ENCODE measurements at regions not wholly inside any gene's neighbourhood (a gene's known extent, or its start where the extent isn't known, plus 50 kb on each side); places are given as distances from the start of the nearest gene placed in this dataset.

DNA sequence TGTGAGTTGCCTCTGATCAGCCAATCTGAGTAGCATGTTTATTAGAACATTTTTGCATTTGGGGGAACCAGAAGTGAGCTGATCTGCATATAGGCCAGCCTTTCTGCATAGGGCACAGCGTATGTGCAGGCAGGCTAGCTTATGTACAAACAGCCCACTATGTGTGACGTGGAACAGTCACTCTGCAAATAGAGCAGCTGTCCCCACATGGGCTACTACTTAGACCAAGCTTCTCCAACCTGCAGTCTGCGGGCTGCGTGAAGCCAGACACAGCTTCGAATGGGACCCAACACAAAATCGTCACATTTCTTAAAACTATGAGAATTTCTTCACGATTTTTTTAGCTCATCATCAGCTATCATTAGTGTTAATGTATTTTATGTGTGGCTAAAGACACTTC, 134.1 kb upstream of the FAM20C start:
- peaks cover 4% of the 10 kb centered on the region for H3K27me3 ChIP-seq (ENCODE audit: control insufficient read depth, insufficient read depth, low read length)
- H3K9me3 ChIP-seq (ENCODE audit: control insufficient read depth, low read length) = no peaks in the 10 kb centered on the region
- no peaks in the 10 kb centered on the region for H3K36me3 ChIP-seq (ENCODE audit: control insufficient read depth, insufficient read depth, low read length)
- H3K4me3 ChIP-seq (ENCODE audit: low read length) = no peak overlapping the region
- no peak overlapping the region for H3K9ac ChIP-seq (ENCODE audit: low read length)
- H3K4me1 ChIP-seq (ENCODE audit: control insufficient read depth, insufficient read depth, low read length) = no peaks in the 10 kb centered on the region

DNA sequence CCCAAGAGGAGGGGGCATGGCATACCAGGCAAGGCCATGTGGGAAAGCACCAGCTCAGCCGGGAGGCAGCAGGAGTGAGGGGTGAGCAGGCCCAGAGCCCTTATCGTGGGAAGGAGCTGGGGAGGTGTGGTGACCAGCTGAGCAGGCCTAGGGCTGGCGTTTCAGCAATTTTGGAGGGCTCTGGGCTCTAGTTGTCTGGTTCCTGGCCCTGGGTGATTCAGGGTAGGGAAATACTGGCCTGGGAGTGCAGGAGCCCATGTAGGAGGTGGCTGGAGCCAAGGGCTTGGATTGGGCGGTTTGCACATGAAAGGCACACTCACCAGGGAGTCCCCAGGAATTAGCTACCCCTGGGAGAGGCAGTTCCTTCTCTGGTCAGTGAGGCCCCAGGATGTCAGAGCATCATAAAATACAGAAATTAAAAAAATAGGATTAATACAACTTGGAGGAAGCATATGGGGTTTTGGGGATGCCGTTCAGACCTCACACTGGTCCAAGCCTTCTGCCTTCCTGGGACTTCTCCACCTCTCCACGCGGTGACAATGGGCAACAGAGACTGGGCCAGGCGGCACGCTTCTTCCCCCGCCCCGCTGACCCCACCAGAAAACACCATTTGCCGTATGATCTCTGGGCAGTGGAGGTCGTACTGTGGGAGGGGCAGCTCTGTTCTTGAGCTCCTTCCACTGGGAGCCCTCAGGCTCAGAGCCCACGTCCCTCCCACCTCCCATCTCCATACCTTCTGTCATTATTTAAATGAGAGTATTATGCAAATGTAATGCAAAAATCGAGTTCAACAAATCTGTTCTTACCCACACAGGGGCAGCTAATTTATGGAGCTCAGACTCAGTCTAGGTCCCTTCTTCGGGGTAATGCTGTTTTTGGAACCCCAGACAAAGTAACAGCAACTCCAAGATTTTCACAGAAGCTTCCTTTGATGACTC, 133.0 kb upstream of the FAM20C start:
- Histone ChIP-seq H3K27me3 (ENCODE audit: control insufficient read depth, insufficient read depth, low read length) (peaks cover 4% of the 10 kb centered on the region), H3K9me3 (ENCODE audit: control insufficient read depth, low read length) (no peaks in the 10 kb centered on the region), H3K9ac (ENCODE audit: low read length) (no peak overlapping the region), H3K4me3 (ENCODE audit: low read length) (no peak overlapping the region), H3K36me3 (ENCODE audit: control insufficient read depth, insufficient read depth, low read length) (no peaks in the 10 kb centered on the region), H3K4me1 (ENCODE audit: control insufficient read depth, insufficient read depth, low read length) (no peaks in the 10 kb centered on the region)

DNA sequence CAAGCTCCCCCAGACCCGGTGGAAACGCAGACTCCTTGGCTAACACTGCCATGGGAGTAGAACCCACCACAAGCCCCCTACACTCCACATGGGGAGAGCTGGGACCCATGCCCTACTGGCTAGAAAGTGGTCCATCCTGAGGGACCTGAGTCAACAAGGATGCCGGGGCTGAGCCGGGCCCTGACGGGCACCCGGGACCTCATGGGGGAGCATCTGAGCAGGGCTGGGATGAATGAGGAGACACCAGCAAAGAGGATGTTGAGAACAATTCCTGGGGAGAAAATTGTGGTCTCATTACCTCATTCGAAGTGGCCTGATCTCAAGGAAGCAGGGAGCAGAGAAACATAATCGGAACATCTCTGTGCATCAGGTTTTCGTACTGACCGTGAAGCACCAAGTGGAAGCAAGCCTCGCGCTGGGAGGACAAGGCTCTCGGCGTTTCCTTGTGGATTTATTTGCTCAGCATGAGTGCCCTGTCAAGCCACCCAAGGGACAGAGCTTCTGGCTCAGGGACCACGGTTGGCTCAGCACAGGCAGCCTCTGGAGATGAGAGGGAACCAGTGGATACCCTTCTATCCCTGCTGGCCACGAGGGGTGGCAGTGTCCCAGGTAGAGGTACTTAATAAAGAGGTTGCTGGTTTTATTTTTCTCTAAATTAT, 132.2 kb upstream of the FAM20C start:
- no peaks in the 10 kb centered on the region for H3K36me3 ChIP-seq (ENCODE audit: control insufficient read depth, insufficient read depth, low read length)
- H3K9ac ChIP-seq (ENCODE audit: low read length) = no peak overlapping the region
- H3K4me1 ChIP-seq (ENCODE audit: control insufficient read depth, insufficient read depth, low read length) = no peaks in the 10 kb centered on the region
- H3K27me3 ChIP-seq (ENCODE audit: control insufficient read depth, insufficient read depth, low read length) = peaks cover 4% of the 10 kb centered on the region
- no peaks in the 10 kb centered on the region for H3K9me3 ChIP-seq (ENCODE audit: control insufficient read depth, low read length)
- H3K4me3 ChIP-seq (ENCODE audit: low read length) = no peak overlapping the region

DNA sequence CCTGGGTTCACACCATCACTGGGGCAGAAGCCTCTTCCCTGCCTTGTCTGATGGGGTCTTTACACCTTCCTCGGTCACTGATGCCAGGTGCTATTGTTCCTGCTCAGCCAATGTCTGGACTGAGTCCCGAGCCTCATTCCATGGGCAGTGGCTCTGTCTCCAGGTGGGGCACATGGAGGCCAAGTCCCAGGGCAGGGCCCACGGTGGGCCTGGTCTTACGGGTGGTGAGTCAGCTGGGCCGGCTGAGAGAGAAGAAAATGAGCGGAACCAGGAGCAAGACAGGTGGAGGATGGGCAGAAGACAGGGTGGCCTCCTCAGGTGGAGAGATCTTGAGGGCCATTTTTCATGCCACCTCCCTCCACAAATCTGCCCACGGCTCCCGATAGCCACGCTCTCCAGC, 131.7 kb upstream of the FAM20C start:
- Histone ChIP-seq H3K4me1 (ENCODE audit: control insufficient read depth, insufficient read depth, low read length) (no peaks in the 10 kb centered on the region), H3K36me3 (ENCODE audit: control insufficient read depth, insufficient read depth, low read length) (no peaks in the 10 kb centered on the region), H3K4me3 (ENCODE audit: low read length) (no peak overlapping the region), H3K9me3 (ENCODE audit: control insufficient read depth, low read length) (no peaks in the 10 kb centered on the region), H3K9ac (ENCODE audit: low read length) (no peak overlapping the region), H3K27me3 (ENCODE audit: control insufficient read depth, insufficient read depth, low read length) (peaks cover 4% of the 10 kb centered on the region)

DNA sequence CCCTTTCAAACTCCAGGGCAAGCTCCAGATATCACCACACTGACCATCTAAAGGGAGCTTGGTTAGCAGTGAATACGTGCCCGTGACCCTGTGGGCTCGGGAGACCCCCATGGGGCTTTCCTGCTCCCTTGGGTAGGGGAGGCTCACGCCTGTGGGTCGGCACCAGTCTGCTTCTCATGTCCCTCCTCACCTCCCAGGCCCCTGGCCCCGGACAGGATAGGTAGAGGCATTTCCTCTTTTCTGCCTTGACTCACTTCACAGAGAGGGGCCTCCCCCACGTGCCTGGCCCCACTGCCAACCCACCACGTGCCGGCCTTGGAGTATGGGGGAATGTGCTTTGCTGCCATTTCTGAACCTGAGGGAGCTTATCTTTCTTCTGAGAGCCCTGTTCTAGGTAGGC, 131.3 kb upstream of the FAM20C start:
- no peaks in the 10 kb centered on the region for H3K36me3 ChIP-seq (ENCODE audit: control insufficient read depth, insufficient read depth, low read length)

DNA sequence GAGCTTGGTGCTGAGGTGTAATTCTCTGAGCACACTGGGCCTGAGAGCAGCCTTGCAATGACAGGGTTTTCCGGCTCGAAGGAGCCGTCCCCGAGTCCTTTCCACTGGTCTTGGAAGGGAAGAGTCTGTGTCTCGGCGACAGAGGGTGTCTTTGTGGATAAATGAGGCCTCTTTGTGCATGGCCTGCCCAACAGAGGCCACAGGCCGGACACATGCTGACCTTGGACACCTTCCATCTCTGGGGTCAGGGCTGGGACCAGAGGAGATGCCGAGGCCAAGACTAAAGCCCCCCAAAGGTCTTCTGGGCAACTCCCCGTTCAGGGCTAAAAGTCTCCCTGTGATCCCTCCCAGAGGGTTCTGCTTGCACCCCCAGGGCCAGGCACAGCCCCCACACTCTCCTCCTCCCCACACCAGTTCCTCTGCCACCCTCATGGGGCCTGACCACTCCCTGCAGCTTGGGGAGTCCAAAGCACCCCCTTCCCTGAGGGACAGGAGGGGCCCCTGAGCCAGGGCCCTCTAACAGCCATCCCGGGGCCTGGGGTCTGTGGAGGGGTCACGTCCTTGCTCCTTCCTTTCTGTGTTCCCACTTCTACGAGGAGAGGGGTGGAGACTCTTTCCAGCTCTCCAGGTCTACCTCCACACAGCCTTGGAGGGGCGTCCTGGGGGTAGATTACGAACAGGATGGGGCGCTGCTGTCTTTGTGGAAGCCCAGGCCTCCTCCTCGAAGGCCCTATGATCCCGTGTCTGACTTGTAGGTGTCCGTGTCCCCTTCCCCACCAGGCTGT, 130.6 kb upstream of the FAM20C start:
- H3K4me3 ChIP-seq (ENCODE audit: low read length) = no peak overlapping the region
- H3K36me3 ChIP-seq (ENCODE audit: control insufficient read depth, insufficient read depth, low read length) = no peaks in the 10 kb centered on the region
- no peaks in the 10 kb centered on the region for H3K4me1 ChIP-seq (ENCODE audit: control insufficient read depth, insufficient read depth, low read length)
- peaks cover 7% of the 10 kb centered on the region for H3K27me3 ChIP-seq (ENCODE audit: control insufficient read depth, insufficient read depth, low read length)
- H3K9me3 ChIP-seq (ENCODE audit: control insufficient read depth, low read length) = no peaks in the 10 kb centered on the region
- H3K9ac ChIP-seq (ENCODE audit: low read length) = no peak overlapping the region

More for the DNA sequence above, 131.3 kb upstream of the FAM20C start:
- Histone ChIP-seq H3K4me1 (ENCODE audit: control insufficient read depth, insufficient read depth, low read length) (no peaks in the 10 kb centered on the region), H3K27me3 (ENCODE audit: control insufficient read depth, insufficient read depth, low read length) (peaks cover 7% of the 10 kb centered on the region), H3K4me3 (ENCODE audit: low read length) (no peak overlapping the region), H3K9ac (ENCODE audit: low read length) (no peak overlapping the region), H3K9me3 (ENCODE audit: control insufficient read depth, low read length) (no peaks in the 10 kb centered on the region)

DNA sequence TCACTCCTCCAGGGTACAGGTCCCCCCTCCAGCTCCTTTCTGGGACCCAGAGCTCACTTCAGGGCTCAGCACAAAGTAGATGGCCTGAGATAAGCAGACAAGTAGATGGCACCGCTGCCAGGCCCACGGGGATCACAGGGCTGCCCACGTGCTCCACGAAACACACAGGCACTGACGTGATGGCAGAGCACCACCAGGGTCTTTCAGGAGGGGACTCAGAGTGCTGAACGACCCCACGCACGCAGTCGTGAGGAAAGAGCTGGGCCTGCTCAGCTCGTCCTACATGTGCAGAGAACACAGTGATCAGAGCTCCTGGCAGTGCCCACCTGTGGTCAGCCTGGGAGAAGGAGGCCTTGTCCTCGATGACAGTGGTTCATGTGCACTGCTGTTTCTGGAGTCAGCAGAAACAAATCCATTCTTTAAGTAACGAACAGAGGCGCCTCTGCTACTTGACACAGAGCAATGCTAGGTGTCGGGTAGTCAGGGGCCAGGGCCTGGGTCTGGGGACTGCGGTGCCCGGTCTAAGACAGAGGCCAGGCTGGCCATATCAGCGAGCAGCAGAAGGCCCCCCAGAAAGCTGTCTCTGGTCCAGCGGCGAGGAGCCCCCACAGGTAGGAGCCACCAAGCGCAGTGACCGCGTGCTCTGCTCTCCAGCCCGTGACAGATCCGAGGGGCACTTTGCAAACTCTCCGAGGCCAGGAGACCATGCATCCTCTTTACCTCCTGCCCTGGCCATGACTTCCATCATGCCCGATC, 129.8 kb upstream of the FAM20C start:
- H3K36me3 ChIP-seq (ENCODE audit: control insufficient read depth, insufficient read depth, low read length) = no peaks in the 10 kb centered on the region
- peaks cover 7% of the 10 kb centered on the region for H3K27me3 ChIP-seq (ENCODE audit: control insufficient read depth, insufficient read depth, low read length)
- H3K4me3 ChIP-seq (ENCODE audit: low read length) = no peak overlapping the region
- H3K4me1 ChIP-seq (ENCODE audit: control insufficient read depth, insufficient read depth, low read length) = no peaks in the 10 kb centered on the region
- H3K9me3 ChIP-seq (ENCODE audit: control insufficient read depth, low read length) = no peaks in the 10 kb centered on the region
- no peak overlapping the region for H3K9ac ChIP-seq (ENCODE audit: low read length)

DNA sequence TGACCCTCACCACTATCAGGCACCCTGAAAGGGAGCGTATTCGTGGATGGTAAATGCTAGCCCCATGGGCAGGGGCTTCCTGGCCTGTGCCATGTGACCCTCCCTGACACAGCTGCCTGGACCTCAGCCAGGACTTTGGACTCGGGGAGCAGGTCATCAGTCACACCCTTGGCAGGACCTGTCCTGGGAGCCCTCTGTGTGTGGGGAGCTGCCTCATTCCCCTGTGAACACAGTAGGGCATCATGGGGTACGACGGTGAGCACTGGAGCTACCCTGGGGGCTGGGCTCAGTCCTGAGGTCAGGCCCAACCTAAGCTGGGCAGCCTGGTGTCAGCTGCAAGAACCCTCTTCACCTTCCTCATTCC, 129.3 kb upstream of the FAM20C start:
- H3K36me3 ChIP-seq (ENCODE audit: control insufficient read depth, insufficient read depth, low read length) = no peaks in the 10 kb centered on the region
- no peaks in the 10 kb centered on the region for H3K4me1 ChIP-seq (ENCODE audit: control insufficient read depth, insufficient read depth, low read length)
- H3K9me3 ChIP-seq (ENCODE audit: control insufficient read depth, low read length) = no peaks in the 10 kb centered on the region
- no peak overlapping the region for H3K4me3 ChIP-seq (ENCODE audit: low read length)
- H3K27me3 ChIP-seq (ENCODE audit: control insufficient read depth, insufficient read depth, low read length) = peaks cover 7% of the 10 kb centered on the region
- H3K9ac ChIP-seq (ENCODE audit: low read length) = no peak overlapping the region

DNA sequence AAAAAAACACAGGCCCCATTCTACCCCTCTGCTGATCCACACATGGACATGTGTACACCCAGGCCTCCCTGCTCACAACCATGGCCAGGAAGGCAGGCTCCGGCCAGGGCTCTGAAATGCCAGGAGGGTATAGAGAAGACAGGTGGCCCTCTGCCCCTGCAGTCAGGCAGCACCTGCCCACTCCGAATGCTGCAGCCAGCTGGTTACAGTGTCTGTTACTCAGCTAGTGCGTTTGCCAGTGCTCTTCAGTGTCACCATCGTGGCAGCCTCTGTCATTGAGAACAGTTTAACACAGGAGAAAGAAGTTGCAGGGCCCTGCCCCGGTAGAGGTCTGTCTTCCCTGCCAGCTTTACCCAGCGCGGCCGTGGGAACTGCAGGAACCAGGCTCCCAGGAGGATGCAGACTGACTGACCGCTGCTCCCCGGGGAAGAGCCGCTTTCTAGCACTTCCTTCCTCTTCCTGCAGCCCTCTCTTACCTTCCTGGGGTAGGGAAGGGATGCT, 128.8 kb upstream of the FAM20C start:
- Histone ChIP-seq H3K4me1 (ENCODE audit: control insufficient read depth, insufficient read depth, low read length) (no peaks in the 10 kb centered on the region), H3K9me3 (ENCODE audit: control insufficient read depth, low read length) (no peaks in the 10 kb centered on the region), H3K27me3 (ENCODE audit: control insufficient read depth, insufficient read depth, low read length) (peaks cover 7% of the 10 kb centered on the region), H3K9ac (ENCODE audit: low read length) (no peak overlapping the region), H3K4me3 (ENCODE audit: low read length) (no peak overlapping the region), H3K36me3 (ENCODE audit: control insufficient read depth, insufficient read depth, low read length) (no peaks in the 10 kb centered on the region)

DNA sequence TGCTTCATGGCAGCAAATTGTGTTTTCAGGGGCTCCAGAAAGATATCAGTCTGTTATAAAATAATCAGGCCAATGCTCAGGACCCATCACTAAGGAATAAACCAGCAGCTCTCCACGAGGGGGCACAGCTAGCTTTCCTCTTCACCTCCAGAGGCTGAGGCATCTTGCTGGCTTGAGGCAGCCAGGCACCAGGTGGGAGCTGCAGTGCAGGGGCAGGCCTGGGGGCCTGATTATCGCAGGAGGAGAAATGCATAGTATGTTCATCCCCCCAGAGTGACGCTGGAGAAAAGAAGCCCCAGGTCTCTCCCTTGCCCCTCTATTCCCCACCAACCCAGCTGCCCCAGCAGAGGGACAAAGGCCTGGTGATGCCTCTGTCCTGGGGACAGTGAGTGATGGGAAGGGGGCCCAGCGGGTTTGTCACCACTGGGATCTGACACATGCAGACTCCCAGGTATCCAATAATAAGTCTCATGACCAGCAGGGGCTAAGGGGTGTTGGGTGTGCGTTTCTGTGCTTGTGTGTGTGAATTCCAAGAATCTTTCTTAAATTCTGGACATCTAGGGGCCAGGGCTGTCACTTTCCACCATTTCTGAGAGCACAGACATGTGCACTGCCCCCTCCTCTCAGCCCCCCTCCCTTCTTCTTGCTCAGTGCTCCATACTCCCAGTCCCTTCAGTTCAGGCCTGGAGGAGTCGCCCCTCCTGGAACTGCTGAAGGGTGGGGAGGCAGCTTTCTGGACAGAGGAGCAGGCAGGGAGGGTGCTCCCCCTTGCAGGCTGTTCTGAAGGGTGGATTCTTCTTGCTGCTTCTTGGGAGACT, 128.1 kb upstream of the FAM20C start:
- H3K4me1 ChIP-seq (ENCODE audit: control insufficient read depth, insufficient read depth, low read length) = no peaks in the 10 kb centered on the region
- no peaks in the 10 kb centered on the region for H3K36me3 ChIP-seq (ENCODE audit: control insufficient read depth, insufficient read depth, low read length)
- H3K9ac ChIP-seq (ENCODE audit: low read length) = no peak overlapping the region
- no peak overlapping the region for H3K4me3 ChIP-seq (ENCODE audit: low read length)
- H3K9me3 ChIP-seq (ENCODE audit: control insufficient read depth, low read length) = no peaks in the 10 kb centered on the region
- H3K27me3 ChIP-seq (ENCODE audit: control insufficient read depth, insufficient read depth, low read length) = peaks cover 7% of the 10 kb centered on the region

DNA sequence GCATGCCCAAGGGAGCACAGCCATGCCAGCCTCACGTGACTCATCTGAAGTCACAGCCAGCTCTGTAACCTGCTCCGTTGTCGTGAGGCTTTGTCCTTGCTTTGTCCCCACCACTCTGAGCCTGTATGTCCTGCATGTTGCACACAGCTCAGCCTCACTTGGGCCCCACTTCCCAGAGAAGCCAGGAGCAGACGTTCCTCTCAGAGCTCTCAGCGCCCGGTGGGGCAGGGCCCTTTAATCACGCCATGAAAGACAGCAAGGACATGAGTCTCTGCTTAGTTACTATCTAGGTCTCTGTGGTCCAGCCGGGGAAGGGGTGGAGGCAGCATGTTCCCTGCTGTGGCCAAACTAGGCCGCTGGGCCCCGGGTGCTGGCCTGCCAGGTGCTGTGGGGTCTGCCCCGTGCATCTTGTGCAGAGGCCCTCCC, 127.4 kb upstream of the FAM20C start:
- Histone ChIP-seq H3K4me3 (ENCODE audit: low read length) (no peak overlapping the region), H3K27me3 (ENCODE audit: control insufficient read depth, insufficient read depth, low read length) (peaks cover 7% of the 10 kb centered on the region), H3K9me3 (ENCODE audit: control insufficient read depth, low read length) (no peaks in the 10 kb centered on the region), H3K36me3 (ENCODE audit: control insufficient read depth, insufficient read depth, low read length) (no peaks in the 10 kb centered on the region), H3K9ac (ENCODE audit: low read length) (no peak overlapping the region), H3K4me1 (ENCODE audit: control insufficient read depth, insufficient read depth, low read length) (no peaks in the 10 kb centered on the region)
